A549 (cell line): ENCODE measurements at regions not wholly inside any gene's neighbourhood (a gene's known extent, or its start where the extent isn't known, plus 50 kb on each side); places are given as distances from the start of the nearest gene placed in this dataset.

Experiments
- BHLHE40 ChIP-seq: IDR thresholded peaks from 2 replicates; pipeline ENCODE4 v1.6.1; 2012; ENCODE audit warnings: low read depth, low read length, inconsistent platforms
- EHF ChIP-seq: fragments of 250-450 bp; sonication (Bioruptor Pico); IDR thresholded peaks from 2 replicates; pipeline ENCODE4 v1.5.0; 2020; ENCODE audit warnings: mild to moderate bottlenecking
- EHMT2 ChIP-seq: fragments of 200-600 bp; sonication (generic); IDR thresholded peaks from 2 replicates; pipeline ENCODE4 v1.6.1; 2016; ENCODE audit warnings: antibody characterized with exemption, low read depth, mild to moderate bottlenecking, moderate library complexity
- EP300 ChIP-seq, 2 experiments: fragments of >200 bp; sonication (Bioruptor Twin); formaldehyde crosslinking; IDR thresholded peaks; 2 replicates in 1 of 2; 3 replicates in 1 of 2; pipeline ENCODE4 v1.6.1; 2016 to 2017
- MAFK ChIP-seq: fragments of 450-650 bp; IDR thresholded peaks from 2 replicates; pipeline ENCODE4 v1.6.1; 2014; ENCODE audit not compliant: partially characterized antibody
- NPAS2 ChIP-seq: fragments of 250-450 bp; sonication (Bioruptor Pico); IDR thresholded peaks from 2 replicates; pipeline ENCODE4 v1.8.0; 2022; ENCODE audit warnings: mild to moderate bottlenecking, moderate library complexity, borderline replicate concordance
- POLR2AphosphoS2 ChIP-seq: conservative IDR thresholded peaks from 2 replicates; pipeline ENCODE4 v1.6.1; 2012; ENCODE audit warnings: low read length, improper control_type of control experiment, inconsistent platforms
- RAD21 ChIP-seq, 2 experiments: fragments of >200 bp in 1 of 2; sonication (Bioruptor Twin) in 1 of 2; formaldehyde crosslinking in 1 of 2; IDR thresholded peaks in 1 of 2; conservative IDR thresholded peaks in 1 of 2; 2 replicates in 1 of 2; 3 replicates in 1 of 2; pipeline ENCODE4 v1.6.1; 2012 to 2018; ENCODE audit warnings: inconsistent platforms in 1 of 2
- RCOR1 ChIP-seq: fragments of 150-350 bp; IDR thresholded peaks from 2 replicates; pipeline ENCODE4 v1.6.1; 2014; ENCODE audit warnings: antibody characterized with exemption, low read length, low read depth
- RFX5 ChIP-seq: fragments of 450-650 bp; IDR thresholded peaks from 2 replicates; pipeline ENCODE4 v1.7.1; 2014; ENCODE audit warnings: antibody characterized with exemption, mild to moderate bottlenecking, moderate library complexity
- TF ChIP-seq, protein P1 (sequence below): fragments of >200 bp; sonication (Bioruptor Twin); formaldehyde crosslinking; IDR thresholded peaks from 3 replicates; pipeline ENCODE4 v1.5.1; 2016
- TF ChIP-seq, protein P2 (sequence below): fragments of 200-600 bp; sonication (generic); IDR thresholded peaks from 2 replicates; pipeline ENCODE4 v1.6.1; 2016; ENCODE audit warnings: antibody characterized with exemption, mild to moderate bottlenecking, moderate library complexity

DNA sequence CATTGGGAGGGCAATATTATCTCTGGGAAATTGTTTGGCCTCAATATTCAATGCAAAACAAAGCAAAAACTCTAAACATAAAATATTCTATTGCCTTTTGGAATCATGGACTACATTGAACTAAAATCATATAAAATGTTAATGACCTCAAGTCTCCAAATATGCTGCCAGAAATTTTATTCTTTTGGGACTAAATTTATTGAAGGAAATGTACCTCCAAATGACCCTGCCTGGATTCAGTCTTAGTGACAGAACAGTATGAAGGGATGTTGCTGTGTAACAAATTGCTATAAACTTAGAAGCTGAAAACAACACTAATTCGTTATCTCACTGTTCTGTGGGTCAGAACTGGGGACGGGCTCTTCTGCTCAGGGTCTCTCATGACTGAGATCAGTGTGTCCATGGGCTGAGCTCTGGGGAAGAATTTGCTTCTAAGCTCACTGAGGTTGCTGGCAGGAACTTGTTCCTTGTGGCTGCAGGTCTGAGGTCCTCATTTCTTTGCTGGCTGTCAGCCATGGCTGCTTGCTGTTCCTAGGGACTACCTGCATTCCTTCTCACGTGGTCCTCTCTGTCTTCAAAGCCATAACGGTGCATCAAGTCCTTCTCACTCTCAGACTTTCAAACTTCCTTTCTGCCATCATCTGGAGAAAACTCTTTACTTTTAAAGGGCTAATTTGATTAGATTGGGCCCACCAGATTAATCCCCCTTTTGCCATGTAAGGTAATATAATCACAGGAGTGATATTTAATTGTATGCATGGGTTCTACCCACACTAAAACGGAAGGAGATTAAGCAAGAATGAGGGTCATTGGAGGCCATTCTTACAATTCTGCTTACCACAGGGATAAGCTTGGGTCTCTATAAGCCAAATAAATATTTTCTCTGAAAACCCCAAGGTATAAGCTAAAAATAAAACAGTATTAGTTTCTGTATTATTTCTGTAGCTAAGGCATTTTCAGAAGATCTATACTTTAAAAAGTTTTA is 149.0 kb downstream of the ADCYAP1 start:
- TF ChIP-seq EHF (CRISPR knock-in tag) (no peak), BHLHE40 (no peak), RCOR1 (no peak), RAD21 (conservative IDR thresholded peaks at IDR 0.05 in 1 of 2, IDR thresholded peaks at IDR 0.05 in 1 of 2) (no peak), EP300 (IDR thresholded peaks at IDR 0.05) (no peak), RFX5 (no peak), EHMT2 (no peak), MAFK (no peak), NPAS2 (no peak), POLR2AphosphoS2 (no peak)
- TF ChIP-seq, protein P1, sequence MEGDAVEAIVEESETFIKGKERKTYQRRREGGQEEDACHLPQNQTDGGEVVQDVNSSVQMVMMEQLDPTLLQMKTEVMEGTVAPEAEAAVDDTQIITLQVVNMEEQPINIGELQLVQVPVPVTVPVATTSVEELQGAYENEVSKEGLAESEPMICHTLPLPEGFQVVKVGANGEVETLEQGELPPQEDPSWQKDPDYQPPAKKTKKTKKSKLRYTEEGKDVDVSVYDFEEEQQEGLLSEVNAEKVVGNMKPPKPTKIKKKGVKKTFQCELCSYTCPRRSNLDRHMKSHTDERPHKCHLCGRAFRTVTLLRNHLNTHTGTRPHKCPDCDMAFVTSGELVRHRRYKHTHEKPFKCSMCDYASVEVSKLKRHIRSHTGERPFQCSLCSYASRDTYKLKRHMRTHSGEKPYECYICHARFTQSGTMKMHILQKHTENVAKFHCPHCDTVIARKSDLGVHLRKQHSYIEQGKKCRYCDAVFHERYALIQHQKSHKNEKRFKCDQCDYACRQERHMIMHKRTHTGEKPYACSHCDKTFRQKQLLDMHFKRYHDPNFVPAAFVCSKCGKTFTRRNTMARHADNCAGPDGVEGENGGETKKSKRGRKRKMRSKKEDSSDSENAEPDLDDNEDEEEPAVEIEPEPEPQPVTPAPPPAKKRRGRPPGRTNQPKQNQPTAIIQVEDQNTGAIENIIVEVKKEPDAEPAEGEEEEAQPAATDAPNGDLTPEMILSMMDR, result no peak
- TF ChIP-seq, protein P2, sequence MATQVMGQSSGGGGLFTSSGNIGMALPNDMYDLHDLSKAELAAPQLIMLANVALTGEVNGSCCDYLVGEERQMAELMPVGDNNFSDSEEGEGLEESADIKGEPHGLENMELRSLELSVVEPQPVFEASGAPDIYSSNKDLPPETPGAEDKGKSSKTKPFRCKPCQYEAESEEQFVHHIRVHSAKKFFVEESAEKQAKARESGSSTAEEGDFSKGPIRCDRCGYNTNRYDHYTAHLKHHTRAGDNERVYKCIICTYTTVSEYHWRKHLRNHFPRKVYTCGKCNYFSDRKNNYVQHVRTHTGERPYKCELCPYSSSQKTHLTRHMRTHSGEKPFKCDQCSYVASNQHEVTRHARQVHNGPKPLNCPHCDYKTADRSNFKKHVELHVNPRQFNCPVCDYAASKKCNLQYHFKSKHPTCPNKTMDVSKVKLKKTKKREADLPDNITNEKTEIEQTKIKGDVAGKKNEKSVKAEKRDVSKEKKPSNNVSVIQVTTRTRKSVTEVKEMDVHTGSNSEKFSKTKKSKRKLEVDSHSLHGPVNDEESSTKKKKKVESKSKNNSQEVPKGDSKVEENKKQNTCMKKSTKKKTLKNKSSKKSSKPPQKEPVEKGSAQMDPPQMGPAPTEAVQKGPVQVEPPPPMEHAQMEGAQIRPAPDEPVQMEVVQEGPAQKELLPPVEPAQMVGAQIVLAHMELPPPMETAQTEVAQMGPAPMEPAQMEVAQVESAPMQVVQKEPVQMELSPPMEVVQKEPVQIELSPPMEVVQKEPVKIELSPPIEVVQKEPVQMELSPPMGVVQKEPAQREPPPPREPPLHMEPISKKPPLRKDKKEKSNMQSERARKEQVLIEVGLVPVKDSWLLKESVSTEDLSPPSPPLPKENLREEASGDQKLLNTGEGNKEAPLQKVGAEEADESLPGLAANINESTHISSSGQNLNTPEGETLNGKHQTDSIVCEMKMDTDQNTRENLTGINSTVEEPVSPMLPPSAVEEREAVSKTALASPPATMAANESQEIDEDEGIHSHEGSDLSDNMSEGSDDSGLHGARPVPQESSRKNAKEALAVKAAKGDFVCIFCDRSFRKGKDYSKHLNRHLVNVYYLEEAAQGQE, result no peak
